Testis (tissue), 2 donors: ENCODE measurements at regions not wholly inside any gene's neighbourhood (a gene's known extent, or its start where the extent isn't known, plus 50 kb on each side); places are given as distances from the start of the nearest gene placed in this dataset.

ENCODE experiments used
- CTCF ChIP-seq, 3 experiments: fragments of 450-650 bp in 2 of 3; fragments of 200-600 bp in 1 of 3; sonication (generic) in 1 of 3; IDR thresholded peaks; one replicate each; pipeline ENCODE4 v1.5.1; 2016 to 2019; ENCODE audit warnings: antibody characterized with exemption in 3 of 3, mild to moderate bottlenecking in 2 of 3, moderate library complexity in 1 of 3
- POLR2A ChIP-seq: fragments of 450-650 bp; IDR thresholded peaks from one replicate; pipeline ENCODE4 v1.6.1; 2017; ENCODE audit warnings: antibody characterized with exemption, mild to moderate bottlenecking, moderate library complexity

DNA sequence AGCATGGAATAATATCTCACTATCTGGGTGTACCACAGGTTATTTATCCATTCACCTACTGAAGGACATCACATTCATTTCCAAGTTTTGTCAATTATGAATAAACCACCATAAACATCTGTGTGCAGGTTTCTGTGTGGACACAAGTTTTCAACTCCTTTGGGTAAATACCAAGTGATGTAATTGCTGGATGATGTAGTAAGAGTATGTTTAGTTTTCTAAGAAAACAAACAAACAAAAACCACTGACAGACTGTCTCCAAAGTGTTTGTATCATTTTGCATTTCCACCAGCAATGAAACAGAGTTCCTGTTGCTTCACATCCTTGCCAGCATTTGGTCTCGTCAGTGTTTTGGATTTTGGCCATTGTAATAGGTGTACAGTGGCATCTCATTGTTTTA lies 435.7 kb upstream of the PROX1 start:
- TF ChIP-seq CTCF (IDR thresholded peaks at IDR 0.05) (no peak), POLR2A (no peak)
